ENCODE measurements at regions not wholly inside any gene's neighbourhood (a gene's known extent, or its start where the extent isn't known, plus 50 kb on each side); places are given as distances from the start of the nearest gene placed in this dataset.
A peak's percentile ranks its signal among the peaks of the same experiment; 100 is the strongest.

- no peak for TF ChIP-seq ZNF740 (CRISPR knock-in tag; IDR thresholded peaks at IDR 0.05)
- no peak for TF ChIP-seq ZNF740 (tag; IDR thresholded peaks at IDR 0.05)
- TF ChIP-seq, protein P1, sequence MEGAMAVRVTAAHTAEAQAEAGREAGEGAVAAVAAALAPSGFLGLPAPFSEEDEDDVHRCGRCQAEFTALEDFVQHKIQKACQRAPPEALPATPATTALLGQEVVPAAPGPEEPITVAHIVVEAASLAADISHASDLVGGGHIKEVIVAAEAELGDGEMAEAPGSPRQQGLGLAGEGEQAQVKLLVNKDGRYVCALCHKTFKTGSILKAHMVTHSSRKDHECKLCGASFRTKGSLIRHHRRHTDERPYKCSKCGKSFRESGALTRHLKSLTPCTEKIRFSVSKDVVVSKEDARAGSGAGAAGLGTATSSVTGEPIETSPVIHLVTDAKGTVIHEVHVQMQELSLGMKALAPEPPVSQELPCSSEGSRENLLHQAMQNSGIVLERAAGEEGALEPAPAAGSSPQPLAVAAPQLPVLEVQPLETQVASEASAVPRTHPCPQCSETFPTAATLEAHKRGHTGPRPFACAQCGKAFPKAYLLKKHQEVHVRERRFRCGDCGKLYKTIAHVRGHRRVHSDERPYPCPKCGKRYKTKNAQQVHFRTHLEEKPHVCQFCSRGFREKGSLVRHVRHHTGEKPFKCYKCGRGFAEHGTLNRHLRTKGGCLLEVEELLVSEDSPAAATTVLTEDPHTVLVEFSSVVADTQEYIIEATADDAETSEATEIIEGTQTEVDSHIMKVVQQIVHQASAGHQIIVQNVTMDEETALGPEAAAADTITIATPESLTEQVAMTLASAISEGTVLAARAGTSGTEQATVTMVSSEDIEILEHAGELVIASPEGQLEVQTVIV (CRISPR knock-in tag; IDR thresholded peaks at IDR 0.05; ENCODE audit: borderline replicate concordance) = no peak
- TF ChIP-seq PCBP1 (IDR thresholded peaks at IDR 0.05; ENCODE audit: low read depth, low read length, poor library complexity, severe bottlenecking) = no peak
- TF ChIP-seq, protein P2, sequence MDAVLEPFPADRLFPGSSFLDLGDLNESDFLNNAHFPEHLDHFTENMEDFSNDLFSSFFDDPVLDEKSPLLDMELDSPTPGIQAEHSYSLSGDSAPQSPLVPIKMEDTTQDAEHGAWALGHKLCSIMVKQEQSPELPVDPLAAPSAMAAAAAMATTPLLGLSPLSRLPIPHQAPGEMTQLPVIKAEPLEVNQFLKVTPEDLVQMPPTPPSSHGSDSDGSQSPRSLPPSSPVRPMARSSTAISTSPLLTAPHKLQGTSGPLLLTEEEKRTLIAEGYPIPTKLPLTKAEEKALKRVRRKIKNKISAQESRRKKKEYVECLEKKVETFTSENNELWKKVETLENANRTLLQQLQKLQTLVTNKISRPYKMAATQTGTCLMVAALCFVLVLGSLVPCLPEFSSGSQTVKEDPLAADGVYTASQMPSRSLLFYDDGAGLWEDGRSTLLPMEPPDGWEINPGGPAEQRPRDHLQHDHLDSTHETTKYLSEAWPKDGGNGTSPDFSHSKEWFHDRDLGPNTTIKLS (IDR thresholded peaks at IDR 0.05; ENCODE audit: borderline replicate concordance, low read depth) = no peak
- TF ChIP-seq, protein P3, sequence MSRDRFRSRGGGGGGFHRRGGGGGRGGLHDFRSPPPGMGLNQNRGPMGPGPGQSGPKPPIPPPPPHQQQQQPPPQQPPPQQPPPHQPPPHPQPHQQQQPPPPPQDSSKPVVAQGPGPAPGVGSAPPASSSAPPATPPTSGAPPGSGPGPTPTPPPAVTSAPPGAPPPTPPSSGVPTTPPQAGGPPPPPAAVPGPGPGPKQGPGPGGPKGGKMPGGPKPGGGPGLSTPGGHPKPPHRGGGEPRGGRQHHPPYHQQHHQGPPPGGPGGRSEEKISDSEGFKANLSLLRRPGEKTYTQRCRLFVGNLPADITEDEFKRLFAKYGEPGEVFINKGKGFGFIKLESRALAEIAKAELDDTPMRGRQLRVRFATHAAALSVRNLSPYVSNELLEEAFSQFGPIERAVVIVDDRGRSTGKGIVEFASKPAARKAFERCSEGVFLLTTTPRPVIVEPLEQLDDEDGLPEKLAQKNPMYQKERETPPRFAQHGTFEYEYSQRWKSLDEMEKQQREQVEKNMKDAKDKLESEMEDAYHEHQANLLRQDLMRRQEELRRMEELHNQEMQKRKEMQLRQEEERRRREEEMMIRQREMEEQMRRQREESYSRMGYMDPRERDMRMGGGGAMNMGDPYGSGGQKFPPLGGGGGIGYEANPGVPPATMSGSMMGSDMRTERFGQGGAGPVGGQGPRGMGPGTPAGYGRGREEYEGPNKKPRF (IDR thresholded peaks at IDR 0.05; ENCODE audit: low read depth, low read length) = no peak
- no peak for TF ChIP-seq PHF8 (IDR thresholded peaks at IDR 0.05; ENCODE audit: borderline replicate concordance, low read length)
- TF ChIP-seq RAD21 (CRISPR knock-in tag; conservative IDR thresholded peaks at IDR 0.05 in 1 of 2, IDR thresholded peaks at IDR 0.05 in 1 of 2) = peak in 1 of 2 experiments; percentile 59; a peak in 2 of 4 replicates
- TF ChIP-seq HNRNPK (IDR thresholded peaks at IDR 0.05; ENCODE audit: low read depth, low read length, poor library complexity, severe bottlenecking) = no peak
- no peak for TF ChIP-seq CXXC5 (CRISPR knock-in tag; IDR thresholded peaks at IDR 0.05)
- TF ChIP-seq RBM17 (IDR thresholded peaks at IDR 0.05; ENCODE audit: borderline replicate concordance, low read depth, low read length) = no peak
- TF ChIP-seq ASH1L (IDR thresholded peaks at IDR 0.05; ENCODE audit: borderline replicate concordance, low read depth, partially characterized antibody) = no peak
- TF ChIP-seq TOE1 (IDR thresholded peaks at IDR 0.05; ENCODE audit: borderline replicate concordance) = no peak
- TF ChIP-seq TOE1 (CRISPR knock-in tag; IDR thresholded peaks at IDR 0.05; ENCODE audit: borderline replicate concordance, low read depth) = no peak
- TF ChIP-seq, protein P4, sequence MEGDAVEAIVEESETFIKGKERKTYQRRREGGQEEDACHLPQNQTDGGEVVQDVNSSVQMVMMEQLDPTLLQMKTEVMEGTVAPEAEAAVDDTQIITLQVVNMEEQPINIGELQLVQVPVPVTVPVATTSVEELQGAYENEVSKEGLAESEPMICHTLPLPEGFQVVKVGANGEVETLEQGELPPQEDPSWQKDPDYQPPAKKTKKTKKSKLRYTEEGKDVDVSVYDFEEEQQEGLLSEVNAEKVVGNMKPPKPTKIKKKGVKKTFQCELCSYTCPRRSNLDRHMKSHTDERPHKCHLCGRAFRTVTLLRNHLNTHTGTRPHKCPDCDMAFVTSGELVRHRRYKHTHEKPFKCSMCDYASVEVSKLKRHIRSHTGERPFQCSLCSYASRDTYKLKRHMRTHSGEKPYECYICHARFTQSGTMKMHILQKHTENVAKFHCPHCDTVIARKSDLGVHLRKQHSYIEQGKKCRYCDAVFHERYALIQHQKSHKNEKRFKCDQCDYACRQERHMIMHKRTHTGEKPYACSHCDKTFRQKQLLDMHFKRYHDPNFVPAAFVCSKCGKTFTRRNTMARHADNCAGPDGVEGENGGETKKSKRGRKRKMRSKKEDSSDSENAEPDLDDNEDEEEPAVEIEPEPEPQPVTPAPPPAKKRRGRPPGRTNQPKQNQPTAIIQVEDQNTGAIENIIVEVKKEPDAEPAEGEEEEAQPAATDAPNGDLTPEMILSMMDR (IDR thresholded peaks at IDR 0.05 in 2 of 3, conservative IDR thresholded peaks at IDR 0.05 in 1 of 3; ENCODE audit: insufficient read depth in 2 of 3, low read depth in 1 of 3, low read length in 3 of 3) = peak; percentile 45 to 70 (median 50)
Measured at GRCh38 chr18:6482198-6482977, 67.7 kb upstream of the L3MBTL4 start (continued).
